BLaER1 treated with 17β-estradiol and CSF1 and Interleukin-3, amounts not matched to agents 10 nM and 100 nM (cell line): ENCODE measurements at regions not wholly inside any gene's neighbourhood (a gene's known extent, or its start where the extent isn't known, plus 50 kb on each side); places are given as distances from the start of the nearest gene placed in this dataset.
"Not testable (repeated sequence)": the region's sequence is repeated elsewhere in the genome, so short reads cannot be mapped to it uniquely, and the experiment has no call there.

Experiments
- H3K27ac ChIP-seq, 11 experiments: shearing (Covaris generic); formaldehyde crosslinking; 2 replicates each; pipeline ENCODE4 v1.8.1; 2022
- H3K27me3 ChIP-seq, 11 experiments: shearing (Covaris generic); formaldehyde crosslinking; 2 replicates each; pipeline ENCODE4 v1.8.1; 2022
- H3K36me3 ChIP-seq, 11 experiments: shearing (Covaris generic); formaldehyde crosslinking; 2 replicates each; pipeline ENCODE4 v1.8.1; 2022
- H3K4me1 ChIP-seq, 10 experiments: shearing (Covaris generic); formaldehyde crosslinking; 2 replicates each; pipeline ENCODE4 v1.8.1; 2022
- H3K4me2 ChIP-seq, 11 experiments: shearing (Covaris generic); formaldehyde crosslinking; 2 replicates each; pipeline ENCODE4 v1.8.1; 2022
- H3K4me3 ChIP-seq, 10 experiments: shearing (Covaris generic); formaldehyde crosslinking; 2 replicates each; pipeline ENCODE4 v1.8.1; 2022
- H3K9ac ChIP-seq, 11 experiments: shearing (Covaris generic); formaldehyde crosslinking; 2 replicates each; pipeline ENCODE4 v1.8.1; 2022
- H3K9me3 ChIP-seq, 11 experiments: shearing (Covaris generic); formaldehyde crosslinking; replicated peaks in 1 of 11; 2 replicates each; pipeline ENCODE4 v1.8.1; 2022
- H4K20me1 ChIP-seq, 11 experiments: shearing (Covaris generic); formaldehyde crosslinking; 2 replicates each; pipeline ENCODE4 v1.8.1; 2022
- Cebpa-rat ChIP-seq, 11 experiments: shearing (Covaris generic); IDR thresholded peaks; 2 replicates each; pipeline ENCODE4 v1.8.1; 2022

DNA sequence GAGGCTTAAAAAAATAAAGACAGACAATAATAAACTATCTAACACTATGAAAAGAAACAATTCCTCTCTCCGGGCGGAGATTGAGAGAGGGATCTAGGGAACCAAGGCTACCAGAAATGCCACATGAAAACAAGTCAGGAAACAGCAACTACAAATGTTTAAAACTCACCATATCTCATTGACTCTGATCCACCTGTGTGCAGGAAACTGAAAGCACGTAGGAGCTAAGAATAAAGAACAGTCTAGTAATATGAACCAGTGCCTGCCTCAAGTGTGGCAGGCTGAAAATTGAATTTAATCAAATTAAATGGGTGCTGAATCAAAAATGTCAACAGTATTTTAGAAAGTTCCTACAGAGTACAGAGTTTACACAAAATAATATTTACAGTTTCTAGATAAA is 1701.0 kb downstream of the SLITRK5 start:
- H3K27me3 ChIP-seq = no peaks in the 10 kb centered on the region
- no peak overlapping the region for H3K27ac ChIP-seq
- no peaks in the 10 kb centered on the region for H3K4me1 ChIP-seq

DNA sequence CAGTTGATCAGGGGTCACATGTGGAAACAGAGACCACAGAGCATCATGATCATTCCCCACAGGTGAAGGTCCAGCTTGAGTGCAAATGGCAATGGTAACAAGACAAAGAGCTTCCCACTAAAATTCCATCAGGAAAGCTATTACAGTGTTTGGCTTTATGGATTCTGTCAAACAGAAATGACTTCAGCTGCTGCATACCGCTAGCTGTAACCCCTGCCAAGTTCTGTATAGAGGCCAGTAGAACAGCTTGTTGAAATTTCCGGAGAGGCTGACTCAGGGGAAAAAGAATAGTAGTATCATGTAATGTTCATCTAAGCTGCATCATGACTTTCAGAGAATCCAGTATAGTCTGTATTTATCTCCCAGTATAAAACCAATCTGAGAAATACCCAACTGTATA is 1704.7 kb downstream of the SLITRK5 start:
- H3K4me2 ChIP-seq = no peak overlapping the region
- no peaks in the 10 kb centered on the region for H3K36me3 ChIP-seq
- no peak for TF ChIP-seq Cebpa-rat (IDR thresholded peaks at IDR 0.05)
- H3K27me3 ChIP-seq = no peaks in the 10 kb centered on the region
- H3K4me1 ChIP-seq = no peaks in the 10 kb centered on the region
- no peaks in the 10 kb centered on the region for H4K20me1 ChIP-seq
- no peak overlapping the region for H3K4me3 ChIP-seq
- no peaks in the 10 kb centered on the region for H3K9me3 ChIP-seq
- no peak overlapping the region for H3K27ac ChIP-seq
- H3K9ac ChIP-seq = no peak overlapping the region

More for the DNA sequence above, 1701.0 kb downstream of the SLITRK5 start:
- no peaks in the 10 kb centered on the region for H4K20me1 ChIP-seq
- H3K9ac ChIP-seq = no peak overlapping the region
- no peak for TF ChIP-seq Cebpa-rat (IDR thresholded peaks at IDR 0.05)
- H3K36me3 ChIP-seq = no peaks in the 10 kb centered on the region
- H3K4me3 ChIP-seq = no peak overlapping the region
- no peaks in the 10 kb centered on the region for H3K9me3 ChIP-seq
- no peak overlapping the region for H3K4me2 ChIP-seq

DNA sequence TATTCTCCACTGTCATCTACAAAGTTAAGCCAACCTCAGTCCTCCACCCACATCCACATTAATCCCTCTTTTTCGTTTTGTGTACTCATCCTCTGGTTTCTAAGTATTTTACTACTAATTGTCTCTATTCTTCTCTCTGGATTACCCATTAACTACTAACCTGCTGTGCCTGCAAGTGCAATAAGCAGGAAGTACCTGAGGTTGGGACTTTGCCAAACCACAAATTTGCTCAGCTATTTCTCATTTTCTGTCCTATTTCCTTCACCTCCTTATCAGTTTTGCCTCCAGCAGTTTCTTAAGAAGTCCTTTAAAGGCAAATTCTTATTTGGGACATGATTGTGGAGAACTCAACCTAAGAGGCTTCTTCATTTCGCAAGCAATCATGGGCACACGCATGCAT is 1708.9 kb downstream of the SLITRK5 start:
- Histone ChIP-seq H3K9ac (no peak overlapping the region), H3K27ac (no peak overlapping the region), H3K4me3 (no peak overlapping the region), H3K4me2 (no peak overlapping the region), H4K20me1 (no peaks in the 10 kb centered on the region), H3K4me1 (no peaks in the 10 kb centered on the region), H3K9me3 (no peaks in the 10 kb centered on the region), H3K27me3 (no peaks in the 10 kb centered on the region), H3K36me3 (no peaks in the 10 kb centered on the region)
- TF ChIP-seq Cebpa-rat (IDR thresholded peaks at IDR 0.05) = no peak

GRCh38 chr13:89382981-89383380 is 1711.8 kb downstream of the SLITRK5 start:
- no peaks in the 10 kb centered on the region for H4K20me1 ChIP-seq
- no peaks in the 10 kb centered on the region for H3K36me3 ChIP-seq
- TF ChIP-seq Cebpa-rat (IDR thresholded peaks at IDR 0.05) = no peak
- no peaks in the 10 kb centered on the region for H3K27me3 ChIP-seq
- no peak overlapping the region for H3K9ac ChIP-seq
- H3K27ac ChIP-seq = no peak overlapping the region
- H3K4me1 ChIP-seq = no peaks in the 10 kb centered on the region
- H3K4me3 ChIP-seq = no peak overlapping the region
- H3K4me2 ChIP-seq = no peak overlapping the region
- H3K9me3 ChIP-seq = no peaks in the 10 kb centered on the region

DNA sequence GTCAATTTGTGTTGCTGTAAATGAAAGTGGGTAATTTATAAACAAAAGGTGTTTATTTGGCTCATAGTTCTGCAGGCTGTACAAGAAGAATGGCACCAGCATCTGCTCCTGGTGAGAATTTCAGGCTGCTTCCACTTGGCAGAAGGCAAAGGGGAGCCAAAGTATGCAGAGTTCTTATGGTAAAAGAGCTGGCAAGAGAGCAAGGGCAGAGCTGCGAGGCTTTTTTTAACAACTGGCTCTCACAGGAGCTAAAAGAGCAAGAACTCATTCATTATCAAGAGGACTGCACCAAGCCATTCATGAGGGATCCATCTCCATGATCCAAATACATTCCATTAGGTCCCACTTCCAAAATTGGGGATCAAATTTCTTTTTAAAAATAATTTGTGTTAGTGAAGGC is 1712.7 kb downstream of the SLITRK5 start:
- H3K4me2 ChIP-seq = no peak overlapping the region
- H3K9ac ChIP-seq = no peak overlapping the region
- H3K4me1 ChIP-seq = no peaks in the 10 kb centered on the region
- no peak overlapping the region for H3K4me3 ChIP-seq
- H4K20me1 ChIP-seq = no peaks in the 10 kb centered on the region
- H3K36me3 ChIP-seq = no peaks in the 10 kb centered on the region
- TF ChIP-seq Cebpa-rat (IDR thresholded peaks at IDR 0.05) = no peak
- H3K27ac ChIP-seq = no peak overlapping the region
- no peaks in the 10 kb centered on the region for H3K27me3 ChIP-seq
- H3K9me3 ChIP-seq = no peaks in the 10 kb centered on the region

GRCh38 chr13:89393758-89394304 is 1722.7 kb downstream of the SLITRK5 start:
- H3K9ac ChIP-seq = no peak overlapping the region
- no peaks in the 10 kb centered on the region for H3K4me1 ChIP-seq
- H4K20me1 ChIP-seq = no peaks in the 10 kb centered on the region
- H3K27me3 ChIP-seq = no peaks in the 10 kb centered on the region
- H3K27ac ChIP-seq = no peak overlapping the region
- no peak overlapping the region for H3K4me3 ChIP-seq
- no peak for TF ChIP-seq Cebpa-rat (IDR thresholded peaks at IDR 0.05)
- peaks cover 0 to 6% (median 0%) of the 10 kb centered on the region in 11 experiments; a peak in 2 of 22 replicates for H3K9me3 ChIP-seq
- H3K36me3 ChIP-seq = no peaks in the 10 kb centered on the region
- no peak overlapping the region for H3K4me2 ChIP-seq

DNA sequence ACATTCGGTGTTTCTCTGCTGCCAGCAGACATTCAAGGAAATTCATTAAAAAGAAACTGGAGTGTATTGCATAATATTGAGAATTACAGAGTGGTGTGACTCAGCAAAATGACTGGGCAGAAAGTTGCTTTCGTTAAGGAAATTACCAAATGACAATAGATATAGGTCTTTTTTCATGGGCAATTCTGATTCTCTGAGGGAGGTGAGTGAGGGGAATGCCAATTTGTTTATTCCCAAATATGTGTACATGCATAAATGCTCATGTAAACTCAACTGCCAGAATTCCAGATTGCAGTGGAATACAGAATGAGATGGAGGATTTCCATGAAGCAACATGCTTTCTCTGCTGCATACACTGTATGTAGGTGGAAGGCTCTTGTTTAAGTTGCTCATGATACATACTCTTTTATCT is 1730.1 kb downstream of the SLITRK5 start:
- no peaks in the 10 kb centered on the region for H3K27me3 ChIP-seq
- peak overlapping the region in 2 of 11 experiments; percentile 3 to 14; a peak in 1 of 22 replicates for H3K9ac ChIP-seq
- no peak overlapping the region; a peak in 1 of 20 replicates for H3K4me3 ChIP-seq
- no peaks in the 10 kb centered on the region for H3K36me3 ChIP-seq
- peak in 3 of 11 experiments; percentile 28 to 87 (median 62); a peak in 5 of 22 replicates for TF ChIP-seq Cebpa-rat (IDR thresholded peaks at IDR 0.05)
- H3K4me2 ChIP-seq = peak overlapping the region in 7 of 11 experiments; percentile 34 to 72 (median 59); a peak in 14 of 22 replicates
- peak overlapping the region in 8 of 11 experiments; percentile 2 to 69 (median 53); a peak in 14 of 22 replicates for H3K27ac ChIP-seq
- no peaks in the 10 kb centered on the region for H4K20me1 ChIP-seq
- peaks cover 0 to 24% (median 12%) of the 10 kb centered on the region in 10 experiments; a peak in 12 of 20 replicates for H3K4me1 ChIP-seq
- H3K9me3 ChIP-seq = peaks cover 0 to 5% (median 0%) of the 10 kb centered on the region in 11 experiments; a peak in 3 of 22 replicates

GRCh38 chr13:89402211-89402610 is 1731.0 kb downstream of the SLITRK5 start:
- no peaks in the 10 kb centered on the region for H4K20me1 ChIP-seq
- no peak overlapping the region for H3K4me3 ChIP-seq
- H3K9ac ChIP-seq = no peak overlapping the region
- H3K4me2 ChIP-seq = peak overlapping the region in 3 of 11 experiments; percentile 51 to 71 (median 59); a peak in 2 of 22 replicates
- TF ChIP-seq Cebpa-rat (IDR thresholded peaks at IDR 0.05) = no peak
- no peaks in the 10 kb centered on the region for H3K36me3 ChIP-seq
- H3K27me3 ChIP-seq = no peaks in the 10 kb centered on the region
- H3K27ac ChIP-seq = peak overlapping the region in 3 of 11 experiments; percentile 42 to 69 (median 63); a peak in 5 of 22 replicates
- H3K4me1 ChIP-seq = peaks cover 0 to 24% (median 12%) of the 10 kb centered on the region in 10 experiments; a peak in 12 of 20 replicates
- peaks cover 0 to 5% (median 0%) of the 10 kb centered on the region in 11 experiments; a peak in 2 of 22 replicates for H3K9me3 ChIP-seq

DNA sequence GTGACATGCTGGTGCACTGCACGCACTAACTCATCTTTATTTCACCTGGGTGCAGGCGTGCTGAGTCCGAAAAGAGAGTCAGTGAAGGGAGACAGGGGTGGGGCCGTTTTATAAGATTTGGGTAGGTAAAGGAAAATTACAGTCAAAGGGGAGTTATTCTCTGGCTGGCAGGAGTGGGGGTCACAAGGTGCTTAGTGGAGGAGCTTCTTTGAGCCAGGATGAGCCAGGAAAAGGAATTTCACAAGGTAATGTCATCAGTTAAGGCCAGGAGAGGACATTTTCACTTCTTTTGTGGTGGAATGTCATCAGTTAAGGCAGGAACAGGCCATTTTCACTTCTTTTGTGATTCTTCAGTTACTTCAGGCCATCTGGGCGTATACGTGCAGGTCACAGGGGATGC is 1734.9 kb downstream of the SLITRK5 start:
- peaks cover 0 to 14% (median 7%) of the 10 kb centered on the region in 10 experiments; a peak in 12 of 20 replicates for H3K4me1 ChIP-seq
- H3K27ac ChIP-seq, H3K9ac ChIP-seq, H3K4me3 ChIP-seq, H4K20me1 ChIP-seq, H3K9me3 ChIP-seq, H3K27me3 ChIP-seq, H3K36me3 ChIP-seq, H3K4me2 ChIP-seq: not testable (repeated sequence)

- Histone ChIP-seq H3K27ac (no peak overlapping the region), H3K4me2 (no peak overlapping the region), H3K4me1 (peaks cover 0 to under 1% (median 0%) of the 10 kb centered on the region in 10 experiments; a peak in 2 of 20 replicates), H3K27me3 (no peaks in the 10 kb centered on the region), H4K20me1 (no peaks in the 10 kb centered on the region), H3K4me3 (no peak overlapping the region), H3K9me3 (no peaks in the 10 kb centered on the region), H3K9ac (no peak overlapping the region), H3K36me3 (no peaks in the 10 kb centered on the region)
- no peak for TF ChIP-seq Cebpa-rat (IDR thresholded peaks at IDR 0.05)
Measured at GRCh38 chr13:89407357-89407756, 1736.2 kb downstream of the SLITRK5 start.
